ENCODE measurements at regions not wholly inside any gene's neighbourhood (a gene's known extent, or its start where the extent isn't known, plus 50 kb on each side); places are given as distances from the start of the nearest gene placed in this dataset.
"Not testable (repeated sequence)": the region's sequence is repeated elsewhere in the genome, so short reads cannot be mapped to it uniquely, and the experiment has no call there.

- TF ChIP-seq CTCF (conservative IDR thresholded peaks at IDR 0.05; ENCODE audit: low read length), result no peak
- H3K4me3 ChIP-seq (ENCODE audit: low read length), result no peak overlapping the region
- no peak for DNase-seq (ENCODE audit: low read depth)
Observed at GRCh38 chr14:106235356-106236159, 709.2 kb downstream of the TMEM121 start.

GRCh38 chr14:106248321-106249192, 722.2 kb downstream of the TMEM121 start:
- DNase-seq (ENCODE audit: low read depth), result no peak
- H3K4me3 ChIP-seq (ENCODE audit: low read length), result no peak overlapping the region
- no peak for TF ChIP-seq CTCF (conservative IDR thresholded peaks at IDR 0.05; ENCODE audit: low read length)

DNA sequence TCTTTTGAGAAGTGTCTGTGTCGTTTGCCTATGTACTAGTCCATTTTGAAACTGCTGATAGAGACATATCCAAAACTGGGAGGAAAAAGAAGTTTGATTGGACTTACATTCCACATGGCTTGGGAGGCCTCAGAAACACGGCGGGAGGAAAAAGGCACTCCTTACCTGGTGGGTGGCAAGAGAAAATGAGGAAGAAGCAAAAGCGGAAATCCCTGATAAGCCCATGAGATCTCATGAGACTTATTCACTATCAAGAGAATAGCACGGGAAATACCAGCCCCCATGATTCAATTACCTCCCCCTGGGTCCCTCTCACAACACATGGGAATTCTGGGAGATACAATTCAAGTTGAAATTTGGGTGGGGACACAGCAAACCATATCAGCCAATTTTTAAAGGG, 727.6 kb downstream of the TMEM121 start:
- not testable (repeated sequence) for H3K4me3 ChIP-seq (ENCODE audit: low read length); DNase-seq (ENCODE audit: low read depth)

DNA sequence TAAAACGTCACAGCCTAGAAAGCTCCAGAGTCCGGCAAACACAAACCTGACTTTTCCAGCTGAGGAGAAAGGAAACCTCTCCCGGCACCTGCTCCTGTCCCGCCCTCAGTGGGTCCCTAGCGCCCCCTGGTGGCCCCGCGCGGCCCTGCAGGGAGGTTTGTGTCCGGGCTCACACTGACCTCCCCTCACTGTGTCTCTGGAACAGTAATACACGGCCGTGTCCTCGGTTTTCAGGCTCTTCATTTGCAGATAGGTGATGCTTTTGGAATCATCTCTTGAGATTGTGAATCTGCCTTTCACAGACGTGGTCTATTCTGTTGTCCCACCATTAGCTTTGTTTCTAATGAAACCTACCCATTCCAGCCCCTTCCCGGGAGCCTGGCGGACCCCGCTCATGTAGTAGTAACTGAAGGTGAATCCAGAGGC, 731.2 kb downstream of the TMEM121 start:
- not testable (repeated sequence) for H3K4me3 ChIP-seq (ENCODE audit: low read length); DNase-seq (ENCODE audit: low read depth)

DNA sequence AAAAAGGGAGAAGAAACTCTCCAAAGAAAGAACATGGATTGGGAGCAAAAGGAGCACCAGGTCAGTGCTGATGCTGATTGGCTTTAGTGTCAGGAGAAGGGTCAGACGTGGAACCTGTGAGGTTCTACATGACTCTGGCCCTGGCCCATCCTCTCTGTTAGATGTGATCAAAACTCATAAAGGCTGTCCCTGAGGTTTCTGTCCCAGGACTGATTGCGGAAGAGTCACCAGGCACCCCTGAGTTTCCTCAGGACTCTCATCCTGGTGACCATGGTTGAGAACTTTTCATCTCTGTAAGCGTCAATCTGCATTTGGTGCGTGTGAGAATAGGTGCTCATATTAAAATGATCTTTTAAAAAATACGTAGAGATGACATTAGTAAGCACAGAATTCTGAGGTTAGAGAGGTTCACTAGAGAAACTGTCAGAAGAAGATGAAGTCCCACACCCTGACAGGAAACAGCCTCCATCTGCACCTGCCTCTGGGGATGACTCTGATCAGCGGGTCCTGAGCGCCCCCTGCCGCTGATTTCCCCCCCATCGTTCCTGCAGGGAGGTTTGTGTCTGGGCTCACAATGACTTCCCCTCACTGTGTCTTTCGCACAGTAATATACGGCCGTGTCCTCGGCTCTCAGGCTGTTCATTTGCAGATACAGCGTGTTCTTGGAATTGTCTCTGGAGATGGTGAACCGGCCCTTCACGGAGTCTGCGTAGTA, 741.8 kb downstream of the TMEM121 start:
- DNase-seq (ENCODE audit: low read depth), result no peak
- TF ChIP-seq CTCF (conservative IDR thresholded peaks at IDR 0.05; ENCODE audit: low read length), result no peak
- H3K4me3 ChIP-seq (ENCODE audit: low read length), result no peak overlapping the region

- no peak overlapping the region for H3K4me3 ChIP-seq (ENCODE audit: low read length)
- no peak for TF ChIP-seq CTCF (conservative IDR thresholded peaks at IDR 0.05; ENCODE audit: low read length)
- DNase-seq (ENCODE audit: low read depth), result no peak
Observed at GRCh38 chr14:106269029-106269428, 742.6 kb downstream of the TMEM121 start.

DNA sequence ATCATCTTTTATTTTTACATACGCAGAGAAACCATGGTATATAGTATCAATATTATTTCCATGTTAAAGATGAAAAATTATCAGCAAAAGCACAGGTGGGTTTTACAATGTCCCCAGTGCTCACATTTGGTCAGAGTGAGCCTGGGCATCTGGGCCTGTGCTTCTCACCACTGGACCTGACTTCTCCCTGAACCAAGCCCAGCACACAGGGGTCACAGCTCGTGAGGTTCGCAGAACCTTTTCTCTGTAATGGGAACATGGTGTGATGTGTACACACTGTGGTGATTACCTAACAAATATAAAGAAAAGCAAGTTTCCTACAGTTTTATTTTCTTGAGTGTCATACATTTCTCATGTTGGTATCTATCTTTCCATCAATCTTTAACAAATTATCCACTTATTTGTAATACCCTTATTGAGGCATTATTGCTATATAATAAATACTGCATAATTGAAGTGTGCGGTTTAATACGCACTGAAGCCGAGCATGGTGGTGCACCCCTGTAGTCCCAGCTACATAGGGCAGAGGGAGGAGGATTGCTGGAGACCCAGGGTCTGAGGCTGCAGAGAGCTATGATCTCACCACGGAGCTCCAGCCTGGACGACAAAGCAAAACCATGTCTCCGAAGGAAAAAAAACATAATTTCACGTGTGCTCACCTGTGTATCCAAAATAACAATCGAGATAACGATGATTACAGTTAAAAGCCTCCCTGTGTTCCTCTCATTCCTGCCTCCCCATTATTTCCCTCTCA, 743.2 kb downstream of the TMEM121 start:
- no peak for TF ChIP-seq CTCF (conservative IDR thresholded peaks at IDR 0.05; ENCODE audit: low read length)
- DNase-seq (ENCODE audit: low read depth), result no peak
- H3K4me3 ChIP-seq (ENCODE audit: low read length), result no peak overlapping the region

- DNase-seq (ENCODE audit: low read depth); H3K4me3 ChIP-seq (ENCODE audit: low read length): not testable (repeated sequence)
Observed at GRCh38 chr14:106270476-106271121, 744.2 kb downstream of the TMEM121 start.
